ENCODE measurements at regions not wholly inside any gene's neighbourhood (a gene's known extent, or its start where the extent isn't known, plus 50 kb on each side); places are given as distances from the start of the nearest gene placed in this dataset.

- no peak overlapping the region for H3K4me3 ChIP-seq (ENCODE audit: low read depth, low read length)
- no peak for TF ChIP-seq CTCF (IDR thresholded peaks at IDR 0.05; ENCODE audit: low read depth, low read length)
These were observed 159.5 kb upstream of the IER5L start for GRCh38 chr9:129337336-129338140.

- no peak overlapping the region for H3K4me3 ChIP-seq (ENCODE audit: low read depth, low read length)
- TF ChIP-seq CTCF (IDR thresholded peaks at IDR 0.05; ENCODE audit: low read depth, low read length): no peak
These were observed 158.7 kb upstream of the IER5L start for GRCh38 chr9:129336601-129337331.

GRCh38 chr9:129336130-129336528, 158.1 kb upstream of the IER5L start:
- no peak overlapping the region for H3K4me3 ChIP-seq (ENCODE audit: low read depth, low read length)
- TF ChIP-seq CTCF (IDR thresholded peaks at IDR 0.05; ENCODE audit: low read depth, low read length): no peak

GRCh38 chr9:129335464-129336129, 157.5 kb upstream of the IER5L start:
- H3K4me3 ChIP-seq (ENCODE audit: low read depth, low read length): no peak overlapping the region
- TF ChIP-seq CTCF (IDR thresholded peaks at IDR 0.05; ENCODE audit: low read depth, low read length): no peak

GRCh38 chr9:129334105-129334935, 156.3 kb upstream of the IER5L start:
- no peak for TF ChIP-seq CTCF (IDR thresholded peaks at IDR 0.05; ENCODE audit: low read depth, low read length)
- H3K4me3 ChIP-seq (ENCODE audit: low read depth, low read length): peak overlapping the region; percentile 33

GRCh38 chr9:129333617-129334104, 155.6 kb upstream of the IER5L start:
- TF ChIP-seq CTCF (IDR thresholded peaks at IDR 0.05; ENCODE audit: low read depth, low read length): no peak
- no peak overlapping the region for H3K4me3 ChIP-seq (ENCODE audit: low read depth, low read length)

Data from WI38 (cell line).